ENCODE measurements at regions not wholly inside any gene's neighbourhood (a gene's known extent, or its start where the extent isn't known, plus 50 kb on each side); places are given as distances from the start of the nearest gene placed in this dataset.

- WGBS, 2 experiments (ENCODE audit: extremely low coverage in 2 of 2, insufficient read length in 1 of 2): no CpG with 5 or more reads among the region's 4 CpGs
- no peak overlapping the region for H4K5ac ChIP-seq (ENCODE audit: low read depth, low read length)
- no peak overlapping the region for H3K4me2 ChIP-seq (ENCODE audit: low read depth, low read length)
- intact Hi-C loops (cut with micrococcal nuclease): no loop called here
- H3K4me1 ChIP-seq (ENCODE audit: control insufficient read depth, insufficient read depth, low read length): no peaks in the 10 kb centered on the region
- H3K14ac ChIP-seq (replicated peaks; ENCODE audit: low read depth, low read length): no peak overlapping the region
- no peaks in the 10 kb centered on the region for H3K27me3 ChIP-seq (ENCODE audit: control insufficient read depth, insufficient read depth, low read length)
- H2AK9ac ChIP-seq (replicated peaks; ENCODE audit: low read depth, low read length, poor library complexity): no peak overlapping the region
- no peak overlapping the region for H2BK20ac ChIP-seq (ENCODE audit: low read depth, low read length)
- CTCF ChIA-PET: no interaction called here
- H3K9me3 ChIP-seq (ENCODE audit: control insufficient read depth, insufficient read depth, low read length): no peaks in the 10 kb centered on the region
- H4K91ac ChIP-seq (ENCODE audit: insufficient read depth, low read depth, low read length): no peak overlapping the region
- H2BK120ac ChIP-seq (ENCODE audit: low read depth, low read length): no peak overlapping the region
- TF ChIP-seq CTCF (conservative IDR thresholded peaks at IDR 0.05; ENCODE audit: low read depth, low read length): no peak
- no peak for TF ChIP-seq MAFK (IDR thresholded peaks at IDR 0.05; ENCODE audit: low read depth, low read length)
- TF ChIP-seq FOS (IDR thresholded peaks at IDR 0.05; ENCODE audit: low read depth, low read length): no peak
- TF ChIP-seq RFX5 (IDR thresholded peaks at IDR 0.05; ENCODE audit: low read depth, low read length): no peak
- no peak for TF ChIP-seq USF2 (IDR thresholded peaks at IDR 0.05; ENCODE audit: low read depth, low read length)
- no peak for TF ChIP-seq RAD21 (IDR thresholded peaks at IDR 0.05; ENCODE audit: low read length)
- no peak for TF ChIP-seq CHD1 (IDR thresholded peaks at IDR 0.05; ENCODE audit: low read depth, low read length)
- no peak overlapping the region for H2BK5ac ChIP-seq (ENCODE audit: low read depth, low read length, poor library complexity, severe bottlenecking)
- no peak overlapping the region for H2BK15ac ChIP-seq (ENCODE audit: low read depth, low read length)
- DNase-seq (no peak), ATAC-seq (ENCODE audit: low read depth) (no peak)
- no peak overlapping the region for H2AK5ac ChIP-seq (ENCODE audit: low read depth, low read length)
- BruUV-seq (replicated peaks): no TSS peak
- no peak overlapping the region for H3K9ac ChIP-seq (ENCODE audit: low read depth, low read length)
- no peaks in the 10 kb centered on the region for H4K20me1 ChIP-seq (ENCODE audit: insufficient read depth, low read length)
- H3K56ac ChIP-seq (ENCODE audit: extremely low read depth, insufficient read depth, low read length): no peak overlapping the region
- H3K9me1 ChIP-seq (ENCODE audit: insufficient read depth, low read length): no peaks in the 10 kb centered on the region
- dilution Hi-C loops (cut with HindIII; ENCODE audit: low sequenced_read_pairs, unreplicated experiment): no loop called here
- H3K79me1 ChIP-seq (ENCODE audit: low read depth in 1 of 2, low read length in 2 of 2): no peaks in the 10 kb centered on the region
- H4K8ac ChIP-seq (ENCODE audit: low read depth in 2 of 2, low read length in 2 of 2): no peak overlapping the region
- POLR2A ChIA-PET (ENCODE audit: unreplicated experiment): no interaction called here
- in situ Hi-C loops (cut with MboI; ENCODE audit: low sequenced_read_pairs): no loop called here
- no peak overlapping the region for H3K4ac ChIP-seq (ENCODE audit: low read depth, low read length)
- H3K23ac ChIP-seq (ENCODE audit: low read depth, low read length): no peak overlapping the region
- no peaks in the 10 kb centered on the region for H3K36me3 ChIP-seq (ENCODE audit: control insufficient read depth, insufficient read depth, low read length)
- no peak overlapping the region for H3K18ac ChIP-seq (ENCODE audit: low read depth, low read length)
- no peak overlapping the region for H3K4me3 ChIP-seq (ENCODE audit: insufficient read depth, low read depth, low read length)
- H2AFZ ChIP-seq (replicated peaks; ENCODE audit: low read length, poor library complexity): no peak overlapping the region
- H3K27ac ChIP-seq (ENCODE audit: insufficient read depth, low read length): no peak overlapping the region
Measured at GRCh38 chrX:9240956-9241355, 207.0 kb upstream of the FAM9B start.

Measured in IMR-90 (cell line).